ENCODE measurements at regions not wholly inside any gene's neighbourhood (a gene's known extent, or its start where the extent isn't known, plus 50 kb on each side); places are given as distances from the start of the nearest gene placed in this dataset.

DNA sequence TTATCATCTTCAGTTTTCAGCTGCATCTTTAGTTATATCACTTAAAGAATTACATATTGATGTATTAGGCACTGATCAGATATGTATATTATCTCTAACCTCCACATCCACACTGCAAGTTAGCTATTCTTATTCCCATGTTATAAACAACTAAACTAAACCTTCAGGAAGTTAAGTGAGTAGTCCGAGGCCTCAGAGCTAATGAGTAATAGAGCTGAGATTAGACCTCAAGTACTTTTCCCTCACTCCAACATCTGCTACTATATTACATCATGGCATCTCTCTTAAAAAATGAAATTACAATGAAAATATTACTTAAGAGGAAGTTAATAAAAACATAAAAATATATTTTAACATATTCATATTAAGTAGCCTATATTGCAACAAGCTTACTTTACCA lies 183.6 kb upstream of the MAP2 start:
- no peaks in the 10 kb centered on the region for H3K4me1 ChIP-seq (ENCODE audit: insufficient read depth, low read length, poor library complexity, severe bottlenecking)
- no TSS peak for BruUV-seq (replicated peaks)
- no peak for DNase-seq (ENCODE audit: low spot score)
- no peak overlapping the region for H3K4me3 ChIP-seq (ENCODE audit: low read depth, low read length, poor library complexity, severe bottlenecking)
- peaks cover 4% of the 10 kb centered on the region for H3K9me3 ChIP-seq (ENCODE audit: low read depth, low read length, poor library complexity, severe bottlenecking)
- peaks cover 8% of the 10 kb centered on the region for H3K27me3 ChIP-seq (replicated peaks; ENCODE audit: insufficient read depth, low read depth, low read length, poor library complexity)
- ChIA-PET POLR2A (ENCODE audit: low non-redundant PET) (no interaction called here), CTCF (no interaction called here)
- H3K27ac ChIP-seq (ENCODE audit: low read depth, low read length, poor library complexity, severe bottlenecking) = no peak overlapping the region
- TF ChIP-seq, protein P1, sequence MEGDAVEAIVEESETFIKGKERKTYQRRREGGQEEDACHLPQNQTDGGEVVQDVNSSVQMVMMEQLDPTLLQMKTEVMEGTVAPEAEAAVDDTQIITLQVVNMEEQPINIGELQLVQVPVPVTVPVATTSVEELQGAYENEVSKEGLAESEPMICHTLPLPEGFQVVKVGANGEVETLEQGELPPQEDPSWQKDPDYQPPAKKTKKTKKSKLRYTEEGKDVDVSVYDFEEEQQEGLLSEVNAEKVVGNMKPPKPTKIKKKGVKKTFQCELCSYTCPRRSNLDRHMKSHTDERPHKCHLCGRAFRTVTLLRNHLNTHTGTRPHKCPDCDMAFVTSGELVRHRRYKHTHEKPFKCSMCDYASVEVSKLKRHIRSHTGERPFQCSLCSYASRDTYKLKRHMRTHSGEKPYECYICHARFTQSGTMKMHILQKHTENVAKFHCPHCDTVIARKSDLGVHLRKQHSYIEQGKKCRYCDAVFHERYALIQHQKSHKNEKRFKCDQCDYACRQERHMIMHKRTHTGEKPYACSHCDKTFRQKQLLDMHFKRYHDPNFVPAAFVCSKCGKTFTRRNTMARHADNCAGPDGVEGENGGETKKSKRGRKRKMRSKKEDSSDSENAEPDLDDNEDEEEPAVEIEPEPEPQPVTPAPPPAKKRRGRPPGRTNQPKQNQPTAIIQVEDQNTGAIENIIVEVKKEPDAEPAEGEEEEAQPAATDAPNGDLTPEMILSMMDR (conservative IDR thresholded peaks at IDR 0.05; ENCODE audit: low read depth, low read length) = no peak
- intact Hi-C loops (cut with micrococcal nuclease; ENCODE audit: unreplicated experiment) = no loop called here
- no peaks in the 10 kb centered on the region for H3K36me3 ChIP-seq (ENCODE audit: insufficient read depth, low read length, poor library complexity, severe bottlenecking)

DNA sequence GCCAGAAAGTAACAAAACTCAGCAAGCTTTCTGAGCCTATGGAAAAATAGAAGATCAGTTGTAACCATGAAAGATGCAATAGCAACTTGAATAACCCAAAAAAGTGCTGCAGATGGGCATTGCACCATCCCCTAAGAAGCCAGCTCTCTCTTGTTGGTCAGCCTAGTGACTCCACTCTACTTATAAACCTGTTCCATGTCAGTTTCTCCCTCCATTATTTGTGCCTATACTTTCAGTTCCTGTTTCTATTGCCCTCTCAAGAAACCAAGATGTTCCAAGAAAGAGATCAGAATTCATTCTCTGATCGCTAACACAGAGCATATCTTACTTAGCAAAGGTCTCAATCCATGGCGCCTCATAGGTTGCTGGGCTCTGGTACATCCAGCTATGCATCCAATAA lies 170.3 kb upstream of the MAP2 start:
- intact Hi-C loops (cut with micrococcal nuclease; ENCODE audit: unreplicated experiment) = no loop called here
- ChIA-PET CTCF (no interaction called here), POLR2A (ENCODE audit: low non-redundant PET) (no interaction called here)
- no peaks in the 10 kb centered on the region for H3K9me3 ChIP-seq (ENCODE audit: low read depth, low read length, poor library complexity, severe bottlenecking)
- TF ChIP-seq, protein P1 (conservative IDR thresholded peaks at IDR 0.05; ENCODE audit: low read depth, low read length) = no peak
- no peak for TF ChIP-seq EZH2 (IDR thresholded peaks at IDR 0.05; ENCODE audit: borderline replicate concordance, low read depth, low read length, poor library complexity, severe bottlenecking)
- no peak for DNase-seq (ENCODE audit: low spot score)
- no peaks in the 10 kb centered on the region for H3K36me3 ChIP-seq (ENCODE audit: insufficient read depth, low read length, poor library complexity, severe bottlenecking)
- H3K4me3 ChIP-seq (ENCODE audit: low read depth, low read length, poor library complexity, severe bottlenecking) = no peak overlapping the region
- H3K27ac ChIP-seq (ENCODE audit: low read depth, low read length, poor library complexity, severe bottlenecking) = no peak overlapping the region
- H3K4me1 ChIP-seq (ENCODE audit: insufficient read depth, low read length, poor library complexity, severe bottlenecking) = no peaks in the 10 kb centered on the region
- BruUV-seq (replicated peaks) = no TSS peak
- peaks cover 10% of the 10 kb centered on the region for H3K27me3 ChIP-seq (replicated peaks; ENCODE audit: insufficient read depth, low read depth, low read length, poor library complexity)

DNA sequence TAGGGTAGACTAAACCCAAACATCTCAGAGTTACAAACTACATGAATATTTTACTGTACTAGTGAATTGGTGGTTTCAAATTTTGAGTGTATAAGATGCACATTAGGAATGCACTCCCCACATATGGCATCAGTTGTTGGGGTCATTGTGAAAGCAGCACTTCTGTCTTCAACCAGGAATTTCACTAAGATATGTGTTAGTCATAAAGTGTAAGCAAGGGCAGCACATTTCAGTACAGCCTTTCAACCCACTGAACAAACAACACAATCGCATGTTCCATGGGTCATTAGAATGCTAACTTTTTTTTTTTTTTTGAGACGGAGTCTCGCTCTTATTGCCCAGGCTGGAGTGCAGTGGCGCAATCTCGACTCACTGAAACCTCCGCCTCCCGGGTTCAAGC lies 164.1 kb upstream of the MAP2 start:
- BruUV-seq (replicated peaks) = no TSS peak
- DNase-seq (ENCODE audit: low spot score) = no peak
- Histone ChIP-seq H3K4me3 (ENCODE audit: low read depth, low read length, poor library complexity, severe bottlenecking) (no peak overlapping the region), H3K27me3 (replicated peaks; ENCODE audit: insufficient read depth, low read depth, low read length, poor library complexity) (peaks cover 10% of the 10 kb centered on the region), H3K36me3 (ENCODE audit: insufficient read depth, low read length, poor library complexity, severe bottlenecking) (no peaks in the 10 kb centered on the region), H3K4me1 (ENCODE audit: insufficient read depth, low read length, poor library complexity, severe bottlenecking) (no peaks in the 10 kb centered on the region), H3K27ac (ENCODE audit: low read depth, low read length, poor library complexity, severe bottlenecking) (no peak overlapping the region), H3K9me3 (ENCODE audit: low read depth, low read length, poor library complexity, severe bottlenecking) (no peaks in the 10 kb centered on the region)
- ChIA-PET POLR2A (ENCODE audit: low non-redundant PET) (no interaction called here), CTCF (no interaction called here)
- TF ChIP-seq, protein P1 (conservative IDR thresholded peaks at IDR 0.05; ENCODE audit: low read depth, low read length) = no peak
- no peak for TF ChIP-seq EZH2 (IDR thresholded peaks at IDR 0.05; ENCODE audit: borderline replicate concordance, low read depth, low read length, poor library complexity, severe bottlenecking)
- intact Hi-C loops (cut with micrococcal nuclease; ENCODE audit: unreplicated experiment) = no loop called here

Measured in A673 (cell line).